Renal pelvis (tissue), 1 donor: ENCODE measurements at regions not wholly inside any gene's neighbourhood (a gene's known extent, or its start where the extent isn't known, plus 50 kb on each side); places are given as distances from the start of the nearest gene placed in this dataset.
"Not testable (repeated sequence)": the region's sequence is repeated elsewhere in the genome, so short reads cannot be mapped to it uniquely, and the experiment has no call there.

ENCODE experiments used
- DNase-seq: peaks from one replicate; pipeline ENCODE4 v3.0.0-alpha.2; 2013

GRCh38 chr4:104549736-104550135 lies 55.0 kb upstream of the CXXC4 start:
- no peak for DNase-seq

- no peak for DNase-seq
Observed at GRCh38 chr4:104559502-104559901, 64.8 kb upstream of the CXXC4 start.

GRCh38 chr4:104571341-104571740 lies 76.6 kb upstream of the CXXC4 start:
- no peak for DNase-seq

- DNase-seq = no peak
Observed at GRCh38 chr4:104574371-104574770, 79.7 kb upstream of the CXXC4 start.

GRCh38 chr4:104575278-104575677 lies 80.6 kb upstream of the CXXC4 start:
- DNase-seq = no peak

- no peak for DNase-seq
Observed at GRCh38 chr4:104577405-104577804, 82.7 kb upstream of the CXXC4 start.

- not testable (repeated sequence) for DNase-seq
Observed at GRCh38 chr4:104581476-104581875, 86.8 kb upstream of the CXXC4 start.

- not testable (repeated sequence) for DNase-seq
Observed at GRCh38 chr4:104582056-104582455, 87.4 kb upstream of the CXXC4 start.

- no peak for DNase-seq
Observed at GRCh38 chr4:104589264-104589868, 94.7 kb upstream of the CXXC4 start.

- DNase-seq = peak; percentile 54
Observed at GRCh38 chr4:104591510-104591911, 96.8 kb upstream of the CXXC4 start.

- DNase-seq = no peak
Observed at GRCh38 chr4:104592183-104592582, 97.5 kb upstream of the CXXC4 start.

GRCh38 chr4:104593019-104593418 lies 98.3 kb upstream of the CXXC4 start:
- DNase-seq = peak; percentile 52

GRCh38 chr4:104596189-104596588 lies 101.5 kb upstream of the CXXC4 start:
- no peak for DNase-seq

- no peak for DNase-seq
Observed at GRCh38 chr4:104615496-104615895, 120.8 kb upstream of the CXXC4 start.

- DNase-seq = no peak
Observed at GRCh38 chr4:104615926-104616325, 121.2 kb upstream of the CXXC4 start.

GRCh38 chr4:104616401-104616820 lies 121.7 kb upstream of the CXXC4 start:
- DNase-seq = peak; percentile 20

- DNase-seq = no peak
Observed at GRCh38 chr4:104625706-104626105, 131.0 kb upstream of the CXXC4 start.

GRCh38 chr4:104629601-104630000 lies 134.9 kb upstream of the CXXC4 start:
- no peak for DNase-seq

- no peak for DNase-seq
Observed at GRCh38 chr4:104630272-104630671, 135.6 kb upstream of the CXXC4 start.

GRCh38 chr4:104631000-104631399 lies 136.3 kb upstream of the CXXC4 start:
- no peak for DNase-seq

- no peak for DNase-seq
Observed at GRCh38 chr4:104641418-104641817, 146.7 kb upstream of the CXXC4 start.

- DNase-seq = no peak
Observed at GRCh38 chr4:104642521-104642920, 147.8 kb upstream of the CXXC4 start.

GRCh38 chr4:104643805-104644204 lies 149.1 kb upstream of the CXXC4 start:
- DNase-seq = no peak

- DNase-seq = no peak
Observed at GRCh38 chr4:104649631-104650030, 154.9 kb upstream of the CXXC4 start.

- not testable (repeated sequence) for DNase-seq
Observed at GRCh38 chr4:104662269-104662668, 167.6 kb upstream of the CXXC4 start.
